ENCODE measurements at regions not wholly inside any gene's neighbourhood (a gene's known extent, or its start where the extent isn't known, plus 50 kb on each side); places are given as distances from the start of the nearest gene placed in this dataset.

DNA sequence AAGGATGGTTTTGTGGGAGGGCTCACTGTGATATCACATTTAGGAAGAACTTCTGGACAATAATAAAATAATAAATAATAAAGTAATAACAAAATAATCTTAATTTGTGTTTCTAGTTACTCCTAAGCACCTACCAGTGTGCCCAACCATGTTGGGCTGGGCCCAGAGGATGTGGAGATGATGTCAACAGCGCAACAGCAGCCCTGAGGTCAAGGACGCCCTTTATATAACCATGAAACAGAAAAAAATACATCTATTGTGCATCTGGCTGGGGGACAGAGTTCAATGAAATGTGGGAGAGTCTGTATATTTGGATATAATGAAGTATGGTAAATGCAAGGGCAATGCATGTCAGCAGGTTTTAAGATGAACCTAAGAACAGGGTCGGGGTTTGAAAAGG lies 552.8 kb downstream of the VRK1 start:
- in situ Hi-C loops (cut with MboI; ENCODE audit: low sequenced_read_pairs, unreplicated experiment) = no loop called here
- TF ChIP-seq, protein P1, sequence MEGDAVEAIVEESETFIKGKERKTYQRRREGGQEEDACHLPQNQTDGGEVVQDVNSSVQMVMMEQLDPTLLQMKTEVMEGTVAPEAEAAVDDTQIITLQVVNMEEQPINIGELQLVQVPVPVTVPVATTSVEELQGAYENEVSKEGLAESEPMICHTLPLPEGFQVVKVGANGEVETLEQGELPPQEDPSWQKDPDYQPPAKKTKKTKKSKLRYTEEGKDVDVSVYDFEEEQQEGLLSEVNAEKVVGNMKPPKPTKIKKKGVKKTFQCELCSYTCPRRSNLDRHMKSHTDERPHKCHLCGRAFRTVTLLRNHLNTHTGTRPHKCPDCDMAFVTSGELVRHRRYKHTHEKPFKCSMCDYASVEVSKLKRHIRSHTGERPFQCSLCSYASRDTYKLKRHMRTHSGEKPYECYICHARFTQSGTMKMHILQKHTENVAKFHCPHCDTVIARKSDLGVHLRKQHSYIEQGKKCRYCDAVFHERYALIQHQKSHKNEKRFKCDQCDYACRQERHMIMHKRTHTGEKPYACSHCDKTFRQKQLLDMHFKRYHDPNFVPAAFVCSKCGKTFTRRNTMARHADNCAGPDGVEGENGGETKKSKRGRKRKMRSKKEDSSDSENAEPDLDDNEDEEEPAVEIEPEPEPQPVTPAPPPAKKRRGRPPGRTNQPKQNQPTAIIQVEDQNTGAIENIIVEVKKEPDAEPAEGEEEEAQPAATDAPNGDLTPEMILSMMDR (IDR thresholded peaks at IDR 0.05; ENCODE audit: borderline replicate concordance, control extremely low read depth, extremely low read depth, insufficient read depth, missing control alignments) = no peak
- DNase-seq (ENCODE audit: low spot score) = no peak

DNA sequence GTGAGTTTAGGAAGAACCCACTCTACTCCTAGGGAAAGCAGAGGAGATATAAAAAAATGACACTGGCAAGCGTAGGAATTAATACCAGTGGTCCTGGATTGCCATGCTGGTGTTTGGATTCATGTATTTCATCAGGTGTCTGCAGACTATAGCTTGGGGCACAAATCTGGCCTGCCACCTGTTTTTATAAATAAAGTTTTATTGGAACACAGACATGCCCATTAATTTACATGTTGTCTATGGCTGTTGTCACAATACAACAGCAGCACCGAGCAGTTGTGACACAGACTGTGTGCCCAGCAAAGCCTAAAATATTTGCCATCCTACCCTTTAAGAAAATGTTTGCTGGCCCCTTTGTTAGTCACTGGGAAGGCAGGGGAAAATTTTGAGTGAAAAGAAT lies 553.2 kb downstream of the VRK1 start:
- DNase-seq (ENCODE audit: low spot score) = no peak
- in situ Hi-C loops (cut with MboI; ENCODE audit: low sequenced_read_pairs, unreplicated experiment) = no loop called here
- TF ChIP-seq, protein P1 (IDR thresholded peaks at IDR 0.05; ENCODE audit: borderline replicate concordance, control extremely low read depth, extremely low read depth, insufficient read depth, missing control alignments) = no peak

DNA sequence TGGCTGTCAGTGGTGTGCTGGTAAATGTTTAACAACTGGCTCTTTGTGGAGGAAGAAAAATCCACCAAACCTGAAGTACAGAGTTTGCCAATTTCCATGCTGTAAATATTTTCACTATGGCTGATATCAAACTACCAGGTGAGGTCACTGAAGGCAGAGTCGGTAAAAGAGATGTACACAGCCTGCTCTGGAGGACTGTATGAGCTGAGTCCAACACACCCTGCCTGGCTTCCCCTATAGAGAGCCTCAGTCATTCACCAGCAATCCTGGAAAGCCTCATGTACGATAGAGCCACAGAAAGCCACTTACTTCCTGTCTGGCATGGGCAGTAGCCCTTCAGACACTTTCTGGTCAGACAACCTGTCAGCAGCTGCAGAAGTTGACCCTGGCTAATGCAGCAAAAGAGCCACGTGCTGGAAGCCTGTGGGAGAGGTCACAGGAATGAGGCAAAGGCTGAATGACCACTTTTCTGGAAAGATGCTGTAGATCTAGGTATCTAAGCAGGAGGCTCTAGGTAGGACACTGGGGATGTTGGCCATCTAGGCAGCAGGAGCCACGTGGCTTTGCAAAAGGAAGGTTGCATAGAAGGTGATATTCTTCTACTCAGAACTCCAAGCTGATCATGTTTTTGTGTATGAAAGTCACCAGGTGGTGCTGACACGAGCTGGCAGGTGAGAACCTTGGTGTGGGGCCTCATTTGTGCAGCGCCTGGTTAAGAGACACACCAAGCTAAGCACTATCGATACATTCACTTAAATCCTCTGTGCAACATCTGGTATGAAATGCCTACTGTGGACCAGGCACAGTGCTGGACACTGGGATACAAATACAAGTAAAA lies 553.9 kb downstream of the VRK1 start:
- in situ Hi-C loops (cut with MboI; ENCODE audit: low sequenced_read_pairs, unreplicated experiment) = no loop called here
- DNase-seq (ENCODE audit: low spot score) = no peak
- TF ChIP-seq, protein P1 (IDR thresholded peaks at IDR 0.05; ENCODE audit: borderline replicate concordance, control extremely low read depth, extremely low read depth, insufficient read depth, missing control alignments) = no peak

DNA sequence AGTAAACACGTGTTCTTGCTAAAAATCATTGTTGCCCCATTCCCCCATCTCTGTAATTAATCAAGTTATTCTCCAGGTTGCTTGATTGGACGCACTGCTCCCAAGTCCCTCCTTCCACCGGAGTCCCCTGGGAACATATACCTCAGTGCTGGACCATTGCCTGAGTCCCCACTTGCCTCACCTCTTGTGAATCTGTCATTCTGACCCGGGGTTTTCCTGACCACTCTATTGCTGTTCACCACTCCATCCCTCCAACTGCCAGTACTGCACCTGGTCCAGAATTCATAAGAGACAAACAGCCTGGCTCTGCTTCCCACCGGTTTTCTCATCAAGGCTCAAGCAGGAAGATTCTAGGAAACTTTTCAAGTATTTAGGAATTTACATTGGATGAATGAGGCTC lies 555.9 kb downstream of the VRK1 start:
- DNase-seq (ENCODE audit: low spot score) = no peak
- TF ChIP-seq, protein P1 (IDR thresholded peaks at IDR 0.05; ENCODE audit: borderline replicate concordance, control extremely low read depth, extremely low read depth, insufficient read depth, missing control alignments) = no peak
- in situ Hi-C loops (cut with MboI; ENCODE audit: low sequenced_read_pairs, unreplicated experiment) = no loop called here

DNA sequence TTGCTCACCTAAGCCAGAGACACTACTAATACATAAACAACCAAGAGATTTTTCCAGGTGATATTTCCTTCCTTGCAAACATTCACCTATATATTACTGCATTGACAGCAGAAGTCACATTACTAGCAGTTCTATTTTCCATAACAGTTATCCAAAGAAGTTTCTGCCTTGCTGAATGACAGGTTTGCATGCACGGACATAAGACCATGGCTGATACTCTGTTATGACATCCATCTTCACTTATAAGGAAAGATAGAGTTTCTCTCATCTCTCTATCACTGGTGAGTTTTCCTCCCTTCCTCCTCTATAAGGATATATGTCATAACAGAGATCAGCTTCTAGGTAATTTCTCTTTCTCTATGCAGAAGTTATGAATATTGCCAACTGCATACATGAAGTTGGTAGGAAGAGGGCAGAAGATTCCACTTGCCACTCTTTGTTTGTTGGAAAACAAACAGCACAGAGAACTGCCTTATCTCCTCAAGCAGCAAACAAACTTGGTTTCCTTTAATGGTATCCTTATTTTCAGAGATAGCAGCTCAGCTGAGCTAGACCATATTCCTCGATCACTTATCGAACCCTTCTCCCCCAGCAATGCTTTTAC lies 557.0 kb downstream of the VRK1 start:
- TF ChIP-seq, protein P1 (IDR thresholded peaks at IDR 0.05; ENCODE audit: borderline replicate concordance, control extremely low read depth, extremely low read depth, insufficient read depth, missing control alignments) = no peak
- no peak for DNase-seq (ENCODE audit: low spot score)
- in situ Hi-C loops (cut with MboI; ENCODE audit: low sequenced_read_pairs, unreplicated experiment) = no loop called here

DNA sequence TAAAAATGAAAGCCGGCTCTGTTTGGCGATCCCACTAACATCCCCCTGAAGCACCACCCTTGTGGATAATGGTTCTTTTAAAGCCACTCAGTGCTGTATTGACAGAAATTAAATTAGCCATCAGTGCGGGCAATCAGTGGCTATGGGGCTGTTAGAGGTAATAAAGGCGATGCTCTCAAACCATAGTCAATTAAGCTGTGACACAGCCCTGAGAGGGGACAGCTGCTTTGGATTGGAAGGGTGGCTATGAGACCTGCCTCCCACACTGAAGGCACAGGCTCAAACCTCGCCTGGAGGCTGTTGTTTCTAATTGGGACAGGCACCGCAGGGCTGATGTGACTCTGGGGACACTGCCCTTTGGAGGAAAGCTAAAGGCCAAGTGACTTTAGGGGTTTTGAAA lies 562.2 kb downstream of the VRK1 start:
- no peak for DNase-seq (ENCODE audit: low spot score)
- TF ChIP-seq, protein P1 (IDR thresholded peaks at IDR 0.05; ENCODE audit: borderline replicate concordance, control extremely low read depth, extremely low read depth, insufficient read depth, missing control alignments) = no peak
- in situ Hi-C loops (cut with MboI; ENCODE audit: low sequenced_read_pairs, unreplicated experiment) = no loop called here
